ENCODE measurements at regions not wholly inside any gene's neighbourhood (a gene's known extent, or its start where the extent isn't known, plus 50 kb on each side); places are given as distances from the start of the nearest gene placed in this dataset.

GRCh38 chr11:121886996-121887395 lies 229.0 kb downstream of the BLID start:
- TF ChIP-seq RAD21 (conservative IDR thresholded peaks at IDR 0.05) (no peak), CTCF (IDR thresholded peaks at IDR 0.05; ENCODE audit: poor library complexity, severe bottlenecking) (no peak), EZH2 (IDR thresholded peaks at IDR 0.05; ENCODE audit: borderline replicate concordance, insufficient read depth, low read length, poor library complexity, severe bottlenecking) (no peak), EP300 (conservative IDR thresholded peaks at IDR 0.05; ENCODE audit: poor library complexity, severe bottlenecking) (peak; percentile 51), POLR2AphosphoS5 (IDR thresholded peaks at IDR 0.05) (no peak), MXI1 (conservative IDR thresholded peaks at IDR 0.05; ENCODE audit: poor library complexity, severe bottlenecking) (no peak), REST (IDR thresholded peaks at IDR 0.05; ENCODE audit: borderline replicate concordance) (no peak)

Measured in neural cell (in vitro differentiated cells).